ENCODE measurements at regions not wholly inside any gene's neighbourhood (a gene's known extent, or its start where the extent isn't known, plus 50 kb on each side); places are given as distances from the start of the nearest gene placed in this dataset.

- Histone ChIP-seq H3K36me3 (replicated peaks; ENCODE audit: insufficient read depth, low read depth) (no peaks in the 10 kb centered on the region), H3K4me1 (ENCODE audit: insufficient read depth) (no peaks in the 10 kb centered on the region), H4K20me1 (ENCODE audit: insufficient read depth, poor library complexity, severe bottlenecking) (no peaks in the 10 kb centered on the region), H3K27me3 (peaks cover 5% of the 10 kb centered on the region), H3K4me3 (no peak overlapping the region), H2AFZ (no peak overlapping the region), H3K27ac (no peak overlapping the region), H3K9me2 (replicated peaks; ENCODE audit: insufficient read depth) (no peaks in the 10 kb centered on the region), H3K9me3 (ENCODE audit: low read depth) (no peaks in the 10 kb centered on the region), H3K4me2 (no peak overlapping the region), H3K79me2 (no peaks in the 10 kb centered on the region)
- WGBS (ENCODE audit: low lambda C conversion rate, missing lambda C conversion rate): 49% methylated on average over 7 of the region's 7 CpGs
- TF ChIP-seq EZH2phosphoT487 (IDR thresholded peaks at IDR 0.05; ENCODE audit: low read depth, severe bottlenecking, unreplicated experiment) (no peak), EZH2 (IDR thresholded peaks at IDR 0.05; ENCODE audit: borderline replicate concordance) (no peak), CTCF (IDR thresholded peaks at IDR 0.05; ENCODE audit: poor library complexity) (no peak)
- no peak for DNase-seq (ENCODE audit: low spot score)
Observed at GRCh38 chr15:96593735-96594134, 263.2 kb downstream of the NR2F2 start.

GRCh38 chr15:96595951-96596350, 265.5 kb downstream of the NR2F2 start:
- WGBS (ENCODE audit: low lambda C conversion rate, missing lambda C conversion rate): 64% methylated on average over 3 of the region's 3 CpGs

GRCh38 chr15:96598514-96598913, 268.0 kb downstream of the NR2F2 start:
- no peaks in the 10 kb centered on the region for H3K79me2 ChIP-seq

More at GRCh38 chr15:96595951-96596350, 265.5 kb downstream of the NR2F2 start:
- DNase-seq (ENCODE audit: low spot score): peak; percentile 20
- TF ChIP-seq EZH2phosphoT487 (IDR thresholded peaks at IDR 0.05; ENCODE audit: low read depth, severe bottlenecking, unreplicated experiment): no peak
- no peak for TF ChIP-seq CTCF (IDR thresholded peaks at IDR 0.05; ENCODE audit: poor library complexity)
- no peak for TF ChIP-seq EZH2 (IDR thresholded peaks at IDR 0.05; ENCODE audit: borderline replicate concordance)
- Histone ChIP-seq H3K36me3 (replicated peaks; ENCODE audit: insufficient read depth, low read depth) (no peaks in the 10 kb centered on the region), H2AFZ (no peak overlapping the region), H3K9me2 (replicated peaks; ENCODE audit: insufficient read depth) (no peaks in the 10 kb centered on the region), H3K4me2 (no peak overlapping the region), H4K20me1 (ENCODE audit: insufficient read depth, poor library complexity, severe bottlenecking) (no peaks in the 10 kb centered on the region), H3K79me2 (no peaks in the 10 kb centered on the region), H3K4me3 (no peak overlapping the region), H3K4me1 (ENCODE audit: insufficient read depth) (no peaks in the 10 kb centered on the region), H3K9me3 (ENCODE audit: low read depth) (no peaks in the 10 kb centered on the region), H3K27me3 (peaks cover 5% of the 10 kb centered on the region), H3K27ac (no peak overlapping the region)

More at GRCh38 chr15:96598514-96598913, 268.0 kb downstream of the NR2F2 start:
- Histone ChIP-seq H3K27me3 (peaks cover 5% of the 10 kb centered on the region), H3K36me3 (replicated peaks; ENCODE audit: insufficient read depth, low read depth) (no peaks in the 10 kb centered on the region), H4K20me1 (ENCODE audit: insufficient read depth, poor library complexity, severe bottlenecking) (no peaks in the 10 kb centered on the region), H3K9me3 (ENCODE audit: low read depth) (no peaks in the 10 kb centered on the region), H3K27ac (no peak overlapping the region), H3K4me2 (no peak overlapping the region), H3K4me1 (ENCODE audit: insufficient read depth) (no peaks in the 10 kb centered on the region), H3K9me2 (replicated peaks; ENCODE audit: insufficient read depth) (no peaks in the 10 kb centered on the region), H3K4me3 (no peak overlapping the region), H2AFZ (no peak overlapping the region)
- no peak for DNase-seq (ENCODE audit: low spot score)
- 86% methylated on average over 5 of the region's 5 CpGs for WGBS (ENCODE audit: low lambda C conversion rate, missing lambda C conversion rate)
- no peak for TF ChIP-seq EZH2 (IDR thresholded peaks at IDR 0.05; ENCODE audit: borderline replicate concordance)
- TF ChIP-seq EZH2phosphoT487 (IDR thresholded peaks at IDR 0.05; ENCODE audit: low read depth, severe bottlenecking, unreplicated experiment): no peak
- TF ChIP-seq CTCF (IDR thresholded peaks at IDR 0.05; ENCODE audit: poor library complexity): no peak
